GM06990 (cell line): ENCODE measurements at regions not wholly inside any gene's neighbourhood (a gene's known extent, or its start where the extent isn't known, plus 50 kb on each side); places are given as distances from the start of the nearest gene placed in this dataset.

Experiments used
- DNase-seq: peaks from one replicate; pipeline ENCODE4 v3.0.0-alpha.2; 2011; ENCODE audit not compliant: insufficient read length; ENCODE audit errors: extremely low read depth
- H3K27me3 ChIP-seq: replicated peaks from 2 replicates; pipeline ENCODE4 v1.6.0; 2011; ENCODE audit warnings: low read length; ENCODE audit not compliant: control insufficient read depth, insufficient read depth
- H3K36me3 ChIP-seq: 2 replicates; pipeline ENCODE4 v1.5.1; 2011; ENCODE audit warnings: low read length; ENCODE audit not compliant: control insufficient read depth, insufficient read depth
- H3K4me3 ChIP-seq: replicated peaks from 2 replicates; pipeline ENCODE4 v1.5.1; 2011; ENCODE audit warnings: low read depth, mild to moderate bottlenecking, control low read depth, low read length
- CTCF ChIP-seq: IDR thresholded peaks from 2 replicates; pipeline ENCODE4 v1.5.1; 2011; ENCODE audit warnings: low read length, control low read depth, mild to moderate bottlenecking, inconsistent platforms; ENCODE audit not compliant: insufficient read depth, poor library complexity, severe bottlenecking

- no peaks in the 10 kb centered on the region for H3K36me3 ChIP-seq
- no peak for TF ChIP-seq CTCF
- H3K4me3 ChIP-seq, result no peak overlapping the region
- no peaks in the 10 kb centered on the region for H3K27me3 ChIP-seq
- DNase-seq, result no peak
Measured at GRCh38 chr3:23648326-23648995, 157.3 kb upstream of the UBE2E1 start.

GRCh38 chr3:23648996-23649395, 156.8 kb upstream of the UBE2E1 start:
- TF ChIP-seq CTCF, result no peak
- no peak for DNase-seq
- Histone ChIP-seq H3K27me3 (no peaks in the 10 kb centered on the region), H3K36me3 (no peaks in the 10 kb centered on the region), H3K4me3 (no peak overlapping the region)

- Histone ChIP-seq H3K27me3 (no peaks in the 10 kb centered on the region), H3K36me3 (no peaks in the 10 kb centered on the region), H3K4me3 (no peak overlapping the region)
- TF ChIP-seq CTCF, result no peak
- no peak for DNase-seq
Measured at GRCh38 chr3:23649448-23649847, 156.3 kb upstream of the UBE2E1 start.

DNA sequence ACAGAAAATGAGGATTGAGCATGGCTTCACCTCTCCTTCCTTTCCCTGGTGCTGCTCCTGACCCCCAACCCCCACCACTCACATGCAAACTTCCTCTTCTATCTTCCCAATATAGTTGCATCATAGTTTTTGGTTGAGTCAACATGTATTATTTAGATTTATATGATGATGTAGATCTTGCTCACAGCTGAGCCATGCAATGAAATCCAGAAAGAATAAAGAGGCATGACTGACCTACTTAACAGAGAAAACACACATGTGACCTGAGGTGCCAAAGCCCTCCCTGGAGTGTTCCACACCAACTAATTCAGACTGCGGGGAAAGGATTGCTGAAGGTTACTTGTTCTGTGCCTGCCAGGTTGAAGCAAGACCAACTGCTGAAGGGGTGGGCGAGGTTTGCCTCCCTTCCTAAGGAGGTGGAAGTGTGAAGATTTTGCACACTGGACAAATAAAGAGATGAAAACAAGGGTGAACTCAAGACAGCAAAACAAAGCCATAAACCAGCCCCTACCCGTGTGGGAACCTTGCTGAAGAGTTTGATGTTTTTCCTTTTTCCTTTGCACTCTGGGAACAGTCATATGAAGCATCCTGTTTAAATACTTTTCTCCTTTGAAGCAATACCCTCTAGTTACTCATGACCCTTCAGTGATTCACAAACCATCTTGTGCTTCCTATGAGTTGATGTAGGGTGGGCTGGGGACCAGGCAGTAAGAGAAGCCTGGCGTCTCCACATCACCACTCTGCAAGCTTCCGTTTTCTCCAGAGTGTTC, 155.2 kb upstream of the UBE2E1 start:
- TF ChIP-seq CTCF, result no peak
- Histone ChIP-seq H3K4me3 (no peak overlapping the region), H3K36me3 (no peaks in the 10 kb centered on the region), H3K27me3 (no peaks in the 10 kb centered on the region)
- DNase-seq, result peak; percentile 41

GRCh38 chr3:23653647-23654525, 151.9 kb upstream of the UBE2E1 start:
- peak; percentile 82 for DNase-seq
- no peak for TF ChIP-seq CTCF
- Histone ChIP-seq H3K36me3 (no peaks in the 10 kb centered on the region), H3K4me3 (no peak overlapping the region; the same call in 1 of the 2 replicates), H3K27me3 (no peaks in the 10 kb centered on the region)
